B cell (primary cell): ENCODE measurements at regions not wholly inside any gene's neighbourhood (a gene's known extent, or its start where the extent isn't known, plus 50 kb on each side); places are given as distances from the start of the nearest gene placed in this dataset.

Source experiments
- CTCF ChIP-seq: fragments of 200-600 bp; IDR thresholded peaks from one replicate; pipeline ENCODE4 v1.8.0; 2022; ENCODE audit warnings: antibody characterized with exemption, mild to moderate bottlenecking
- EZH2 ChIP-seq: IDR thresholded peaks from 2 replicates; pipeline ENCODE4 v1.6.1; 2012; ENCODE audit warnings: borderline replicate concordance, low read depth, mild to moderate bottlenecking, moderate library complexity, low read length; ENCODE audit not compliant: insufficient read depth, poor library complexity, severe bottlenecking

- TF ChIP-seq CTCF (no peak), EZH2 (no peak)
These were observed 114.2 kb downstream of the NUFIP1 start for GRCh38 chr13:44874886-44875630.
